NCI-H69 (cell line): ENCODE measurements at regions not wholly inside any gene's neighbourhood (a gene's known extent, or its start where the extent isn't known, plus 50 kb on each side); places are given as distances from the start of the nearest gene placed in this dataset.

ENCODE experiments used
- DNase-seq: peaks from one replicate; lab custom pipeline; 2025; lab: John Stamatoyannopoulos, UW

DNA sequence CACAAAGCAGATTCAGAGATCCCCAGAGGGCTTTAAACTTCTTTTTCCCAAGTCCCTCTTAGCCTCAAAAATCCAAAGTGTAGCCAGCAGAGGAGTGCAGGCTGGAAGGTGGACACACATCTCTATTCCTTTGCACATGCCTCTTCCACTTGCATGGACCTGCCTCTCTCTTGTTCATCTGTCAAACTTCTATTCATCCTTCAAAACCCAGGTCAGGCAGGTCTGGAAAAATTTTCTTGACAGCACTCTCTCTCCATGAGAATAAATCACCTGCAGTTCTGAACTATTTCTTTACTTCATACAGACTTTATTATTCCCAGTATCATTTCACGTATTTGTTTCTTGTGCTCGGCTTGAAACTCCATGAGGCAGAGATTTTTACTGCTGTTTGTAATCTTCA lies 127.5 kb downstream of the SS18 start:
- DNase-seq = no peak

DNA sequence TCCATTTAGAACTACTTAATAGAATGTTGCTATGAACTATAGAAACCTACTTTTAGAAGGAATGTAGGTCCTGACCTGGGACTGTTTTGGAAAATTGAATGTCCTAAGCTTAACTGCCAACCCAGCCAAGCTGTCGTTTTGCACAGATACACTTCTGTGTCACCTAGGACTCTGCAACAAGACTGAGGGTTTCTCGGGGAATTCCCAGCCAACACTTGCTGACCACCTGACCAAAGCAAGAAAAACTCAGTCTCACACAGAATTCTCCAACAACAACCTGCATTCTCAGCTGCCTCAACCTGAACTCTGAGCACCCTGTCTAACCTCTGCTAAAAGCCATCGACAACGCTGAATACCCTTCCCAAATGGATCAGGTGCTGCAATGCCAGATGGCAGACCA lies 128.2 kb downstream of the SS18 start:
- DNase-seq = no peak

GRCh38 chr18:25957017-25957416 lies 133.4 kb downstream of the SS18 start:
- DNase-seq = no peak

DNA sequence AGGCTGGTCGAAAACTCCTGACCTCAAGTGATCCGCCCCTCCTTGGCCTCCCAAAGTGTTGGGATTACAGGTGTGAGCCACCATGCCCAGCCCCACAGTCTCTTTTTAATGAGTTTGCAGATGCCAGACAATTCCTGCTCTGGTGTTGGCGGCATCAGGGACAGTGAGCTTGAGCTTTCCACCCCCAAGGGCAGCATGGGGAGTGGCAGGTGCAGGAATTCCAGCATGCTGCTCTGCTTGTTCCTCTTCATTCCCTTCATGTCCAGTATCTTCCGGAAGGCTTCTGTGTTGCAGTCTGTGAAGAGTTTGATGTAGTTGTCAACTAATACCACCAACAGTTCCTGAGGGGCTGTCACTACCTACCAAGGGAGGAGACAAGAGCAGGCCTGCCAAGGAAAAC lies 137.3 kb downstream of the SS18 start:
- DNase-seq = no peak

DNA sequence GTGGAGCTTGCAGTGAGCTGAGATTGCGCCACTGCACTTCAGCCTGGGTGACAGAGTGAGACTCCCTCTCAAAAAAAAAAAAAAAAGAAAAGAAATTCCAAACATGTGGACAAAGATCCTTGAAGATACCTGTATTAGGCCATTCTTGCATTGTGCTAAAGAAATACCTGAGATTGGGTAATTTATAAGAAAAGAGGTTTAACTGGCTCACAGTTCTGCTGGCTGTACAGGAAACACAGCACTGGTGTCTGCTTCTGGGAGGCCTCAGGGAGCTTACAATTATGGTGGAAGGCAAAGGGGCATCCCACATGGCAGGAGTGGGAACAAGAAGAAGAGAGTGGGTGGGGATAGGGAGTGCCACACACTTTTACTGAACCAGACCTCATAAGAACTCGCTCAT lies 140.1 kb downstream of the SS18 start:
- DNase-seq = no peak

DNA sequence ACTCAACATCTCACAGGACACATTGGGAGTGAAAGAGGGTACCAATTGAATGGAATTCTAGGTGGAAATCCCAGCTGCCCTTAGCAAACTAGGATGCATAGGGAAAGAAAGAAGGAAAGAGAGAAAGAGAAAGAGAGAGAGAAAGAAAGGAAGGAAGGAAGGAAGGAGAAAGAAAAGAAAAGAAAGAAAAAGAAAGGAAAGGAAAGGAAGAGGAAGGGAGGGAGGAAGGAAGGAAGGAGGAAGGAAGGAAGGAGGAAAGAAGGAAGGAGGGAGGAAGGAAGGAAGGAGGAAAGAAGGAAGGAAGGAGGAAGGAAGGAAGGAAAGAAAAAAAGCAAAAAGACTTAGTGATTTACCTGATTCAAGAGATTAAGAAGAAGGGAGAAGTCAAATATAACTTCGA lies 143.9 kb downstream of the SS18 start:
- DNase-seq = no peak

- DNase-seq = peak; percentile 18
Measured at GRCh38 chr18:25935356-25935755, 155.1 kb downstream of the SS18 start.

DNA sequence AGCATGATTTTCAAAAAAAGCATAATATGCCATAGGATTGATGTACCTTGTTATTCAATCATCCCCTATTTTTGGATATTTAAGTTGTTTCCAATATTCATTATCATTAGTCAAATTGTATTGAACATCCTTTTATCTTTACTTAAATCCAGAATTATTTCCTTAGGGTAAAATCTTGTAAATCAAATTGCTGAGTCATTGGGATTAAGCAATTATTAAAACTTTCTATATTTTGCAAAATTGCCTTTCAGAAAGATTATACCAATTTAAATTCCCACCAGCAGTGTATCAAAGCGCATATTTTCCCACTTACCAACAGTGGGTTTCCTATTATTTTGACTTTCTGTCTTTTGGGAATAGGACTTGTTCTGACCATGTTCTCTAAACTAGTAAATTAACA lies 159.3 kb downstream of the SS18 start:
- no peak for DNase-seq

- DNase-seq = no peak
Measured at GRCh38 chr18:25929787-25930186, 160.6 kb downstream of the SS18 start.

GRCh38 chr18:25927830-25928229 lies 162.6 kb downstream of the SS18 start:
- DNase-seq = no peak

- DNase-seq = no peak
Measured at GRCh38 chr18:25923193-25923592, 167.2 kb downstream of the SS18 start.

DNA sequence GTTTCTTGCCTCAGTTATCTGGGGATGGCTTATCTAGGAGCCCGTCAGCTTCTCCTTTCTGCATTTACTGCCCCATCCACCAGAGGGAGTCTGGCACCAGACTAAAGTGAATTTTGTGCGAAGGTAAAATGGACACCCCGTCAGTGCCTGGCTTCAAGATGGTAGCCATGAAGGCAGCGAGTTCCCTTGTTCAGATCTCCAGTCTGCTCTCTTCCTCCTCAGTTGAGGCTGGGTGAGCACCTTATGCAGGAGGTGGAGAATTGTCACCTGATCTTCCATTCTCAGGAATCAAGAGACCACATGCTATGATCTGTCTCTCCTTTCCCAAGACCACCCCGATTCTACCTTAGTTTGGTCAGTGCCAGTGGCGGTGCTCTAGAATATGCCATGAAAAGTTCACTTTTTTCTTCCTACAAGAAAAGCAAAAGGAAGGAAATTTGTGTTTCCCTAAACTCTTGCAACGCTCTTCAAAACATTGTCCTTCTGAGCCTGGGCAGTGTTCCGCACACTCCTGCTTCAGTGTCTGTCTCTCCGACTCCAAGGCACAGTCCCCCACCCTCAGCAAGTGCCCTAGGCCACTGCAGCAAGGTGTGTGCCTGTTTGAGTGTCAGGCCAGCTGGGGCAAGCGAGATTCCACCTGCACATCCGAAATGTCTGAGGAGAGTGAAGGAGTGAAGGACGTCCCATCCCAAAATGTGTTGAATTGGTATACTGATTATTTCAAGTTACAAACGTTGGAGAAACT lies 168.6 kb downstream of the SS18 start:
- DNase-seq = peak; percentile 69

DNA sequence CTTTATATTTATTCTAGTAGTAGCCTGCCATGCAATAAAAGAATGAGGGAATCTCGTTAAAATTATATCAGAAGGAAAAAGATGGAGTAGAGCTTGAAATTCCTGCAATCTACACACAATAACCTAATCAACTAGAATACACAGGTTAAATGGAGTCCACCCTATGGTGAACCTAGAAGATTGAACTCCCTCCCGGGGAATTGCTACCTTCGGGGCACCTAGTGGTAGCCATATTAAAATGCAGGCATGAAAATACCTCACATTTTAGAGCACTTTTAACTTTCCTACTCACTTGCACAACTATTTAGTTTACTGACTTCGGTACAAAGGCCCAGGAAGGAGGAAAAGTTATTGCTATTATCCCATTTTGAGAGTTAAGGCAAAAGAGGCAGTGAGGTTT lies 174.5 kb downstream of the SS18 start:
- peak; percentile 28 for DNase-seq

DNA sequence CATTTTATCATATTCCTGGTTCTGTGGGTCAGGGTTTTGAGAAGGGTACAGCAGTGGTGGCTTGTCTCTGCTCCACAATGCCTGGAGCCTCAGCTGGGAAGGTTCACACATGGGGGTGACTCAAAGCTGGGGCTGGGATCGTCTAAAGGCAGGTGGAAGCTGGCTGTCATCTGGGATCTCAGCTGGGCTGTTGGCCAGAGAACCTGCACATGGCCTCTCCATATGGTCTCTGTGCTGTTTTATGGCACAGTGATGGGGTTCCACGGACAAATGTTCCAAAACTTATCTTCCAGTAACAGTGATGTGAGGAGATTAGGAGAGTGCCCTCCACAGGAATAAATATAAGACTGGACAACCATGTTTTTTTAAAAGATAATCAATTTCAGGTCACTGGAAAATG lies 191.4 kb downstream of the SS18 start:
- DNase-seq = peak; percentile 19

- DNase-seq = peak; percentile 60
Measured at GRCh38 chr18:25896956-25897355, 193.5 kb downstream of the SS18 start.

DNA sequence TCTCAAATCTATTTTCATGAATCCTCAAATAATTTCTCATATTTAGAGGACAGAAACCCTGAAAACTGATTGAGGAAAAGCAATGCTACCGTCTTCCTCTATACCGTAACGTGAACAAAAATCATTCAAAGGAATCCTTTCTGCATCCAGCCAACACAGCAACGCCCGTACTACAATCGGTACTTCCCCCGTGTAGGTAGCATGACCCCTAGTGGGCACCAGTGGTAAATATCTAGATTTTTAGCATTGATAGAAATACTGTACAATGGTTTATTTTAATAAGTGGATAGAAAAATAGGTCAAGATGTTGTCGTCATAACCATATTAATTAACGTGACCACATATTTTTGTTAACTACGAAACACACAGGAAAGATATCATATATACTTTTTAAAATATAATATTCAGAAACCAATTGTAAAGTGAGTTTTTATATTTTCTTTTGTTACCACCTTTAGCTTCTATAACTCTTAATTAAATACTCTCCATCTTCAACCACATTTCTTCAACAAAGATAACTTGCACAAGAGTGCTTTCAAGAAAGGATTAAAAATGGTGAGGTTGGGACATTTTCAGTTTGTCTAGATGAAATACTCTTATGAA lies 194.1 kb downstream of the SS18 start:
- peak; percentile 82 for DNase-seq

DNA sequence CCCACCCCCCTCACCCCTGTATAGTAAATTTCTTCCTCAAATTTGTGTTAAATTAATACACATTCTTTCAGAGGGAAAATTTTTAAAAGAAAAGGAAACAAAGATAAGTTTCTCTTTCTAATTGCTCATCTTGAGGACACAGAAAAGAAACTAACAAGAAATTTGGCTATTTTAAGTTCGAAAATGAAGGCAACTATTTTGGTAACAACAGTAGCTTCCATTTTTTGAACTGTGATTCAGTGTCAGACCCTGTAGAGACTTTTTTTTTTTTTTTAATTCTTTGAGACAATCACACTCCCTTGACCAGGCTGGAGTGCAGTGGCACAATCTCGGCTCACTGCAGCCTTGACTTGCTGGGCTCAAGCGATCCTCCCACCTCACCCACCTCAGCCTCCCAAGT lies 194.9 kb downstream of the SS18 start:
- no peak for DNase-seq

DNA sequence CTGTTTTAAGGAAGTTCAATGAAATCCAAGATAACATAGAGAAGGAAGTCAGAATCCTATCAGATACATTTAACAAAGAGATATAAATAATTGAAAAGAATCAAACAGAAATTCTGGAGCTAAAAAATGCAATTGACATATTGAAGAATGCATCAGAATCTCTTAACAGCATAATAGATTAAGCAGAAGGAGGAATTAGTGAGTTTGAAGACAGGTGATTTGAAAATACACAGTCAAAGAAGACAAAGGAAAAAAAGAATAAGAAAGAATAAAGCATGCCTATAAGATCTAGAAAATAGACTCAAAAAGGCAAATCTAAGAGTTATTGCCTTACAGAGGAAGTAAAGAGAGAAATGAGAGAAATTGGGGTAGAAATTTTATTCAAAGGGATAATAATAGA lies 204.1 kb downstream of the SS18 start:
- DNase-seq = no peak

DNA sequence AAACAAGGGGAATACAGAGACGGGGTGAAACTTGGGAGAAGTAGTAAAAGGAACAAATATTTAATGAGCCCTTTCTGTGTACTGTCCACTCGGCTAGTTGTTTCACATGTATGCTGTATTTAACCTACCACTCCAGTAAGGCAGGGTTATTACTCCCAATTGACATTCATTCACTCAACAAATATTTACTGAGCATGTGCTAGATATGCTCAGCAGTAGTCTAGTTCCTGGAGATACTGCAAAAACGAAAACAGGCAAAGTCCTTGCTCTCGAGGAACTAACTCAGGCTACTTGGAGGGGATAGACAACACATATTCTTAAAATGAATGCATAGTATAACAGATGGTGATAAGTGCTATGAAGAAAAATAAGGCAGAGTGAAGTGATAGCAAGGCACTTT lies 207.3 kb downstream of the SS18 start:
- peak; percentile 49 for DNase-seq

DNA sequence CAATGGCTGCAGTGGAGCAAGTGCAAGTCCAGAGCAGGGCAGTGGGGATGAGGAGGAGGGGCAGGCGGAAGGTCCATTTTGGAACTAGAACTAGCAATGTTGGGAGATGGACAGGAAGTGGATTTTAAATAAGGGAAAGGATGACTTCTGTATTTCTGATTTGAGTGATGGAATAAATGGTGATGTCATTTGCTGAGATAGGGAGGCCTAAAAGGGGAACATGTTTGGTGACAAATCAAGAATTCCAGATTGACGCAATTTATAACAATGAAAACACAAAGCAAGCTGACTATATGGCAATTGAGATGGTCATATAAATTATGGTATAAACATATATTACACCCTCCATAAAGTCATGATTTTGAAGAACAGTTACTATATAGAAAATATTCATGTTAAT lies 209.3 kb downstream of the SS18 start:
- DNase-seq = no peak

DNA sequence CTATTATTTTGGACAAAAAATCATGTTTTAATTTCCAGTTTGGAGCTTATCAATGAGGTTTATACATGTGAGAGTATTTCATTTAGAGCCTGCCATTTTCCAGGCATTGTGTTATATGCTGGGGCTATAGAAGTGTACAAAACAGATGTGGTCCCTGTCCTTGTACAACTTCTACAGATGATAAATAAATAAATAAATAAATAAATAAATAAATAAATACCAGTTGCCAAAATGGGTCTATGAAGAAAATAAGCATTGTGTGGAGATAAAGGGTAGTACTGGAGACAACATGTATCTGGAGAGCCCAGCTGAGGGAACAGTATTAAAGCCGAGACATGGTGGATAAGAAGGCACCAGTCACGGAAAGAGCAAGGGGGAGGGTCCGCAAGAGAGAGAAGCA lies 210.0 kb downstream of the SS18 start:
- DNase-seq = no peak

DNA sequence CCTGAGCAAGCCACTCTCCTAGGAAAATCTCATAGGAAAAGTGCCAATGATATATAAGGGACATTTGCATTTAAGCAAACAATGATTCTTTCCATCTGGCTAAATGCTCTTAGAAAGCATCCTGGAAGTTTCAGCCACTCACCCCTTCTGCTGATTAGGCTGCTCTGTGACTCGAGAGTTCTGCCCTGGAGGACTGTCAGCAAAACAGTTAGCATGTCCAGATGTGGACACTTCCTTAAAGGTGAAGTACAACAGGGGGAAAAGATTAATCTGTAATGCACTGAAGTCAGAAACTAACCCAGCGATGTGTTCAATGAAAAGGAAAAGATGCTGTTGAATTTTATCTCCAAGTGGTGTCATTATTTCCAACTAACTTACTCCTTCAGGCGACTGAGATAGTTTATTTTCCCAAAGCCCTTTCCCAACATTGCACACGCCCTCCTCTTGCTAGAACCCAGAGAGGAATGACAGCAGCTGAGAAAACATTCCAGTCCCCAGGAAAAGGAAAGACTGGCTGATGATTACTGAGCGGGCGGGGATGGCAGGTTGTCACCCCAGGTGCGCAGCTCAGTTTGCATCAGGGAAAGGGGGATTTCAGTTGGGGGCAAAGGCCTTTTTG lies 214.0 kb downstream of the SS18 start:
- peak; percentile 72 for DNase-seq

GRCh38 chr18:25875551-25876240 lies 214.7 kb downstream of the SS18 start:
- peak; percentile 77 for DNase-seq
